GM19239 (cell line): ENCODE measurements at regions not wholly inside any gene's neighbourhood (a gene's known extent, or its start where the extent isn't known, plus 50 kb on each side); places are given as distances from the start of the nearest gene placed in this dataset.
"Not testable (repeated sequence)": the region's sequence is repeated elsewhere in the genome, so short reads cannot be mapped to it uniquely, and the experiment has no call there.

Source experiments
- DNase-seq: peaks from one replicate; pipeline ENCODE4 v3.0.0; 2011; ENCODE audit warnings: low spot score; ENCODE audit not compliant: insufficient read length
- FAIRE-seq: peaks from 2 replicates; lab custom pipeline; 2011; peaks lifted over from hg19 to GRCh38; lab: Jason Lieb, UNC

DNA sequence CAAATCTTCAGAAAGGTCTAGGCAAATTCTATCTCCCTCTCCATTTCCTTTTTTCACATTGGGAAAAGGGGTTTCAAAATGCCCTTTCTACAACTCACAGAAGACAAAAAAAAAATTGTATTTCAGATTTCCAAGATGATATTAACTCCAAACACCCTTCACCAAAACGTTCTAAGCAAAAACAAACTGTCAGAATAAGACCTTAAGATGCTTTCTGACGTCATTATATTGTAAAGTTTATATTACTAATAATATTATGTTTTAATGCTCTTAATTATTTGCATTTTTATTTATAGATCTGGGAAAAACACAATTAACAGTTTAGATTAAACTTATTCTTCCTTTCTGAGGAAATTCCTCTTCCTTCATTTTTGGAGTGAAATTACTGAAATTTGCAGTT, 624.2 kb downstream of the GALC start:
- FAIRE-seq (no peak), DNase-seq (no peak)

DNA sequence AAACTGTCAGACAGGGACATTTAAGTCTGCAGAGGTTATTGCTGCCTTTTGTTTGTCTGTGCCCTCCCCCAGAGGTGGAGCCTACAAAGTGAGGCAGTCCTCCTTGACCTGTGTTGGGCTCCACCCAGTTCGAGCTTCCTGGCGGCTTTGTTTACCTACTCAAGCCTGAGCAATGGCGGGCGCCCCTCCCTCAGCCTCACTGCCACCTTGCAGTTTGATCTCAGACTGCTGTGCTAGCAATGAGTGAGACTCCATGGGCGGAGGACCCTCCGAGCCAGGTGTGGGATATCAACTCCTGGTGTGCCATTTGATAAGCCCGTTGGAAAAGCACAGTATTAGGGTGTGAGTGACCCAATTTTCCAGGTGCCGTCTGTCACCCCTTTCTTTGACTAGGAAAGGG, 632.7 kb downstream of the GALC start:
- DNase-seq, FAIRE-seq: not testable (repeated sequence)

GRCh38 chr14:87351007-87351406, 642.0 kb downstream of the GALC start:
- no peak for DNase-seq
- FAIRE-seq: no peak

- no peak for DNase-seq
- no peak for FAIRE-seq
Observed at GRCh38 chr14:87349921-87350320, 643.1 kb downstream of the GALC start.

DNA sequence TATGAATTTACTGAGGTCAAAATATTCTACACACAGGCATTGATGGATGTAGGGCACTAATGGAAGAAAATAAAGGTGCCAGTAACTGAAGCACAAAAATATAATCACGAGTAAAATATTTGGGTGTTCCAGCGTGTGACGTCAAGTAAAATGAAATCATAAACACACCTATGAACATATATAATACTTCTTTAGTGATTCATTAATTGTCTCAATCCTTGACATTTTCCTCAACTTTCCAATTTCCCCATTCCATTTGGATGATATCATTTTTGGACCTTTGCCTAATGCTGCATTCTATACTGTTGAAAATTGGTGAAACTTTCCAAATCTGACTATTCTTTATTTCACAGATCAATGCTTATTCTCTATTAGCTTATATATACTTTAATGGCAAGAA, 649.3 kb downstream of the GALC start:
- no peak for FAIRE-seq

GRCh38 chr14:87334997-87335685, 657.8 kb downstream of the GALC start:
- FAIRE-seq (no peak), DNase-seq (no peak)

More for the DNA sequence above, 649.3 kb downstream of the GALC start:
- DNase-seq: no peak

- FAIRE-seq: no peak
- no peak for DNase-seq
Observed at GRCh38 chr14:87331991-87332390, 661.0 kb downstream of the GALC start.

GRCh38 chr14:87325741-87326140, 667.2 kb downstream of the GALC start:
- DNase-seq (no peak), FAIRE-seq (no peak)

GRCh38 chr14:87323191-87323590, 669.8 kb downstream of the GALC start:
- DNase-seq (no peak), FAIRE-seq (no peak)

- DNase-seq (no peak), FAIRE-seq (no peak)
Observed at GRCh38 chr14:87321548-87321947, 671.4 kb downstream of the GALC start.

GRCh38 chr14:87312894-87313205, 680.1 kb downstream of the GALC start:
- DNase-seq: no peak
- FAIRE-seq: no peak

DNA sequence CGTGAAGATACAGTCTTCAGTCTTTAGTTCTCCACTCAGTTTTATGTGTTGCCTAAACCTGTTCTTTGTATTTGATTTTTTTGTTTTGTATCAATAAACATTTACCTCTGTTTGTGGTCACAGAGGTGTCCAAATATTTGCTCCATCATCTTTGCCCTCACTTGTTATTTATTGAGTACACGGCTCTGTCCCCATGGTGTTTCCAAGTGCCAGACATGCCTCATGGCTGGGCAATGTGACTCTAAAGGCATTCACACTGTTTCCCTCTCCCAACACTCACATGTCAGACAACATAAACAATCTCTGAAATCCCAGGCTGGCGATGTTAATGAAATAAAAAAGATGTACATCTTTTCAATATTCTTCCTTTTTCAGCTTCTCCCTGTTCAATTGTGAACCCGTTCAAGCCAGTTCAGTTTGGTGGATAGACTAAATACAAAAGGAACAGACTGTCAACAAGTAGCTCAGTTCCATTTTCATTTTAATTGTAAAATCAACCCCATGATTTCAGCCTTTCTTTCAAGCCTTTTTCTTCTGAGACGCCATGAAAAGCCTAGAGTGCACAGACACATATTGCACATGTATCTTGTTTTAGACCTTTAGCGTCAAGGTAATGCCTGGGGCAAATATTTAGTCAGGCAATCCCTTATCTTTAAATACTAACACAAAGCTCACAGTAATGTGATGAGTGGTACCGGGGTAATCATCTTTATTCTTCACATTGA, 680.7 kb downstream of the GALC start:
- DNase-seq (no peak), FAIRE-seq (no peak)

- no peak for DNase-seq
- FAIRE-seq: no peak
Observed at GRCh38 chr14:87309557-87309956, 683.4 kb downstream of the GALC start.

DNA sequence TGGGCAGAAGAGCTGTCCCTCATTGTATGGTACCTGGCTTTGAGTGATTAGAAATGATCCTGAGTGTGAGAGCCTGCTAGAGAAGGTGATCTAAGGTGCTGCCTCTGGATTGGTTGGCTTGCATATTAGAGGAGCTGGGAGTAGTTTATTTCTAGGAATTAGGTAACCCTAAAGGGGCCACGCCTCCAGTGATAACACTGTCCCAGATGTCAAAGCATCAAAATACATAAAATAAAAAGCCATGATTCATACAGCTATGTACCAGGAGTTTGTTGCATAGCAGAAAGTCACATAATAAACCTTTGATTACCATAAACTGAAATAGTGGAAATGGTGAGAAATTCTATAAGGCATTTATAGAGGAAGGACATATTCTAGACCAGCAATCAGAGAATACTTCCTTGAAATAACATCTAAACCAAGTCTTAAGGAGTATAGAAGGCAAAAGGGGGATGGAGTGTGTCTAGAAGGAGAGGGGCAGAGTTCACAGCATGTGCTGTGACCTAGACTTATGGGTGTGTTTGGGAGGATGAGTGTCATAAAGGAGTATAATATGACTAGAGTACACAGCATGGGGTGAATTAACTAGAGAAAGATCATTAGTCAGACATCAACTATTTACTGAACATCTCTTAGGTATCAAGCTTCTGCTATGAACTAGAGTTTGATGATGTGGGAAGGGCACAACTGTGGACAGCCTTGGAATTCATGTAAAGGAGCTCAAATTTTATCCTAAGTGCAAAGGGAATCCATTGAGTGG, 686.4 kb downstream of the GALC start:
- DNase-seq (no peak), FAIRE-seq (no peak)

GRCh38 chr14:87305345-87305744, 687.6 kb downstream of the GALC start:
- no peak for FAIRE-seq
- DNase-seq: no peak

- FAIRE-seq: no peak
Observed at GRCh38 chr14:87304404-87304803, 688.6 kb downstream of the GALC start.

DNA sequence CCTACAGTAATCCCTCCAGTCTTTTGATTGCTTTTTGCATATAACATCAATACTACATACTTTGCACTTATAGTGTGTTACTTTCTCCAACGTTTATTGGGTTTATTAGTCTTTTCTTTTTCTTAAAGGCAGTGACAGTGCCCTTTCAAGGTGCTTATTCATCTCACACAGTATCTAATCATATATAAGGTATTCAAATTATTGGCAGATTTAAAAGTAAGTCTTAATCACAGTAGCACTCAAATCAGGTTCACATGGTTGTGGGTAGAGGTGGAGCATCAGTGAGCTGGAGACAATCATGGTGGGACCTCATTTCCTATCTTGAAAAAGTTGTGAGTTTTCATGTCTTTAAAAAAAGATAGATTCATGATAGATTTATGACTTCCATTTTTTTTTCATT, 706.2 kb downstream of the GALC start:
- no peak for FAIRE-seq
- no peak for DNase-seq

More at GRCh38 chr14:87304404-87304803, 688.6 kb downstream of the GALC start:
- DNase-seq: no peak

DNA sequence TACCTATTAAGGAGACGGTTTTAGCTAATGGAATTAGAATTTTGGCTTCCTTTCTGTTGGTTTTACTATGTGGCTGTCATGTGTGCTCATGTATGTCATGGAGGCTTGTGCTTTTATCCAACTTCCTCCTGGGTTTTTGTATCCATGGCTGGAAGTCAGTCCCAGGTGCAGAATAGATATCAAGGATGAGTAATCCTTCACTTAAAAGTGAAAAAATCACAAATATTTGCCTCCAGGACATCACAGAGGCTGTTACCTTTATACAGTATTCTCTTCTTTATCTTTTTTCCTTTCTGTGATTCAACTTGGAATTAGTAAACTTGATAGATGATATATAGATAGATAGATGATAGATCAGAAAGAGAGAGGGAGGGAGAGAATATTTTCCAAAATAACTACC, 706.8 kb downstream of the GALC start:
- no peak for FAIRE-seq
- DNase-seq: no peak

DNA sequence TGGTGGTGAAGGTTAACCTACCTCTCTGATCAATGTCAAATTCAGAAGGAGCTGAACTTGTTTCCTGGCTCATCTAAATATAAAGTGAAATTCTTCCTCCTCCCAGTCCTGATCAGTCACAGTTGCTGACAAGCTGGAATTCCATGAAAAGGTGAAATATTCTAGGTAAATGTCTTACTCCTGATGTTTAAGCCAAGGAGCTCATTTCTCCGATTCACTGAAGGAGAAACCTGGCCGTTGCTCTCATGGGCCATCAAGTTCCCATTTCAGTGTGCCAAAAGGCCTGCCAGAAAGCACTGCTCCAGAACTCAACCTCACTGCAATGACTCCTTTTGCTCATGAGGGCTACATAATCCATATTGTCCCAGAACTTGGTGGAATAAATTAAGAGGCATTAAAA, 707.5 kb downstream of the GALC start:
- no peak for DNase-seq
- FAIRE-seq: no peak

DNA sequence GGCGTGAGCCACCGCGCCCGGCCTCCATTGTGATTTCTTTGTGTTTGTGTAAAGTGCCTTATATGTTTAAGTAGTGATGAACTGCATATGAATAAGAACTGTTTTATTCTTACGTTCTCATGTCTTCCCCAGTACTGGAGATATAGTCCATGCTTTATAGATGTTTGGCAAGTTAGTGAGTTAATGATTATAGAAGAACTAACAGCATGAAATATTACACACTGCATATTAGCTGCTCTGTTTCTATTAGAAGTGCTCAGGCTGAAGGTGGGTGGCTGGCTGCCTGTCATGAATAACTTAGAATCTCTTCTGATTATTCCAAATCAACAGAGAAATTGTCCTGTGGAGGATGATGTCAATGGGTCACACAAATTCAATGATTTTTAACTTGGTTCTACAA, 709.4 kb downstream of the GALC start:
- DNase-seq (no peak), FAIRE-seq (no peak)

DNA sequence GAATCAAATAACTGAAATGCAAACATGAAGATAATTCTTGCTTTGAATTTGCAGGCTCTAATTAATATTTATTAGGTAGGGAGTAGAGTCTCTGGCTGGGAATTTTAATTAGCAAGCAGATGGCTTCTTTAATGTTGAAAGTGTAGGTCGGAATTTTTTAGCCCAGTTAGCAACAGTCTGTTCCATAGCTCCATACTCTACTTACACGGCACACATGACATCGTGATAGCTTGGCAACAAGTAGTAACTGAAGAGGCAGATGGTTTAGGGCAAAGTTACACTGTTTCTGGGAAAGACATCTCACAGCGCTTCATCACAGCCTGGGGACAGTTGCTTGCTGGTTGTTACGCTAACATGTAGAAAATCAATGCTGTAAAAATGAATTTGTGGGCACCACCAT, 710.7 kb downstream of the GALC start:
- DNase-seq: no peak
- no peak for FAIRE-seq
